ENCODE measurements at regions not wholly inside any gene's neighbourhood (a gene's known extent, or its start where the extent isn't known, plus 50 kb on each side); places are given as distances from the start of the nearest gene placed in this dataset.

DNA sequence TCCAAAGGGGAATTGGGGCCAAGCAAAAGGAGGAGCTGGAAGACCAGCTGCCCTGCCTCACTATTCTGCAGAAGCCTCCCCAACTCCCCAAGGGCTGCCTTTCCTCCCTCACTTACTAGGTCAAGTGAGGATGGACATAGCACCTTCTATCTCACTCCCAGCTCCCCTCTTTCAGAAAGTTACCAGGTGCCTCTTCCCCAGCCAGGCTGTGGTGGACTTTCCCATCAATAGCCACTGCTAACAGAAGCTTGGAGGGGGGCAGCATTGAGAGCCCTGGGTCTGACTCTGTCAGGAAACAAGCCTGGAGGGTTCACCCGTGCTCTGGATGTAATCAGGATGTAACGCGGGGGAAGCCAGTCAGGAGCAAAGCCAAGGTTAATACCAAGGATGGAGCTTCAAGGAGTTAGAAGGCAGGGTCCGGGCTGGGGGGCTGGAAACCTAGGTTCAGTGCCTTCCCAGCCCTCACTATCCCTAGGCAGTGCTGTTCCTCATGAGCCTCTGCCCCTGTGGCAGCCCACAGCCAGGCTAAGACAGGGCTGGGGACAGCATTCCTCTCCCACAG is 127.8 kb upstream of the NGF start (continued):
- TF ChIP-seq, protein P1, sequence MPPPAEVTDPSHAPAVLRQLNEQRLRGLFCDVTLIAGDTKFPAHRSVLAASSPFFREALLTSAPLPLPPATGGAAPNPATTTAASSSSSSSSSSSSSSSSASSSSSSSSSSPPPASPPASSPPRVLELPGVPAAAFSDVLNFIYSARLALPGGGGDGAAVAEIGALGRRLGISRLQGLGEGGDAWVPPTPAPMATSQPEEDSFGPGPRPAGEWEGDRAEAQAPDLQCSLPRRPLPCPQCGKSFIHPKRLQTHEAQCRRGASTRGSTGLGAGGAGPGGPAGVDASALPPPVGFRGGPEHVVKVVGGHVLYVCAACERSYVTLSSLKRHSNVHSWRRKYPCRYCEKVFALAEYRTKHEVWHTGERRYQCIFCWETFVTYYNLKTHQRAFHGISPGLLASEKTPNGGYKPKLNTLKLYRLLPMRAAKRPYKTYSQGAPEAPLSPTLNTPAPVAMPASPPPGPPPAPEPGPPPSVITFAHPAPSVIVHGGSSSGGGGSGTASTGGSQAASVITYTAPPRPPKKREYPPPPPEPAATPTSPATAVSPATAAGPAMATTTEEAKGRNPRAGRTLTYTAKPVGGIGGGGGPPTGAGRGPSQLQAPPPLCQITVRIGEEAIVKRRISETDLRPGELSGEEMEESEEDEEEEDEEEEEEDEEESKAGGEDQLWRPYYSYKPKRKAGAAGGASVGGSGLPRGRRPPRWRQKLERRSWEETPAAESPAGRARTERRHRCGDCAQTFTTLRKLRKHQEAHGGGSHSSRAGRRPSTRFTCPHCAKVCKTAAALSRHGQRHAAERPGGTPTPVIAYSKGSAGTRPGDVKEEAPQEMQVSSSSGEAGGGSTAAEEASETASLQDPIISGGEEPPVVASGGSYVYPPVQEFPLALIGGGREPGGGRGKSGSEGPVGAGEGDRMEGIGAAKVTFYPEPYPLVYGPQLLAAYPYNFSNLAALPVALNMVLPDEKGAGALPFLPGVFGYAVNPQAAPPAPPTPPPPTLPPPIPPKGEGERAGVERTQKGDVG (CRISPR knock-in tag; IDR thresholded peaks at IDR 0.05; ENCODE audit: borderline replicate concordance) = no peak
- TF ChIP-seq SMARCE1 (IDR thresholded peaks at IDR 0.05; ENCODE audit: borderline replicate concordance) = no peak
- no peak for TF ChIP-seq SYNCRIP (IDR thresholded peaks at IDR 0.05; ENCODE audit: insufficient read depth, low read depth, low read length)
- TF ChIP-seq SETDB1 (CRISPR knock-in tag; IDR thresholded peaks at IDR 0.05; ENCODE audit: borderline replicate concordance) = no peak
- TF ChIP-seq ZNF350 (CRISPR knock-in tag; IDR thresholded peaks at IDR 0.05; ENCODE audit: borderline replicate concordance, low read depth) = no peak

DNA sequence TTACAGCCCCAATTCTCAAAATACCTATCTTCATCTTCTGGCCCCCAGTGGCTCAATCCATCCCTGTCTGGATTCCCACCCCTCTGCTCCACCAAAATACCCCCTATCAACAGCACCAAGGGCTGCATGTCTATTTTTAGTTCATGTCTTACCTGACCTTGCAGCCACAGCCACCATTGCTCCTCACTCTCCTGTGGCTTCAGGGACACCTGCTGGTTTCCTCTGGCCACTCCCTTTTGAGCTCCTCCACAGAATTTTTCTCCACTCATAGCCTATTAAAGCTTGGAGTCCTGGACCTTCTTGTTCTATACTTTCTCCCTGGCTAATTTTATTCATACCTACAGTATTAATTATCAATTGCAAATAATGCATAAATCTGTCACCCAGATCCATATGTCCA is 125.3 kb upstream of the NGF start:
- no peak for TF ChIP-seq SOX6 (IDR thresholded peaks at IDR 0.05)
- no peak for TF ChIP-seq SOX6 (CRISPR knock-in tag; IDR thresholded peaks at IDR 0.05)
- TF ChIP-seq ZNF460 (CRISPR knock-in tag; IDR thresholded peaks at IDR 0.05; ENCODE audit: borderline replicate concordance) = no peak
- TF ChIP-seq SPEN (CRISPR knock-in tag; IDR thresholded peaks at IDR 0.05; ENCODE audit: low read depth) = no peak
- TF ChIP-seq PAWR (CRISPR knock-in tag; IDR thresholded peaks at IDR 0.05; ENCODE audit: borderline replicate concordance) = no peak
- no peak for TF ChIP-seq NFIB (CRISPR knock-in tag; IDR thresholded peaks at IDR 0.05; ENCODE audit: borderline replicate concordance)
- TF ChIP-seq, protein P2, sequence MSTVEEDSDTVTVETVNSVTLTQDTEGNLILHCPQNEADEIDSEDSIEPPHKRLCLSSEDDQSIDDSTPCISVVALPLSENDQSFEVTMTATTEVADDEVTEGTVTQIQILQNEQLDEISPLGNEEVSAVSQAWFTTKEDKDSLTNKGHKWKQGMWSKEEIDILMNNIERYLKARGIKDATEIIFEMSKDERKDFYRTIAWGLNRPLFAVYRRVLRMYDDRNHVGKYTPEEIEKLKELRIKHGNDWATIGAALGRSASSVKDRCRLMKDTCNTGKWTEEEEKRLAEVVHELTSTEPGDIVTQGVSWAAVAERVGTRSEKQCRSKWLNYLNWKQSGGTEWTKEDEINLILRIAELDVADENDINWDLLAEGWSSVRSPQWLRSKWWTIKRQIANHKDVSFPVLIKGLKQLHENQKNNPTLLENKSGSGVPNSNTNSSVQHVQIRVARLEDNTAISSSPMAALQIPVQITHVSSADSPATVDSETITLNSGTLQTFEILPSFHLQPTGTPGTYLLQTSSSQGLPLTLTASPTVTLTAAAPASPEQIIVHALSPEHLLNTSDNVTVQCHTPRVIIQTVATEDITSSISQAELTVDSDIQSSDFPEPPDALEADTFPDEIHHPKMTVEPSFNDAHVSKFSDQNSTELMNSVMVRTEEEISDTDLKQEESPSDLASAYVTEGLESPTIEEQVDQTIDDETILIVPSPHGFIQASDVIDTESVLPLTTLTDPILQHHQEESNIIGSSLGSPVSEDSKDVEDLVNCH (CRISPR knock-in tag; IDR thresholded peaks at IDR 0.05) = no peak
- no peak for TF ChIP-seq ZNF335 (CRISPR knock-in tag; IDR thresholded peaks at IDR 0.05)
- no peak for TF ChIP-seq GLI4 (CRISPR knock-in tag; IDR thresholded peaks at IDR 0.05; ENCODE audit: borderline replicate concordance)
- TF ChIP-seq KDM3A (CRISPR knock-in tag; IDR thresholded peaks at IDR 0.05; ENCODE audit: low read depth) = no peak
- TF ChIP-seq, protein P3, sequence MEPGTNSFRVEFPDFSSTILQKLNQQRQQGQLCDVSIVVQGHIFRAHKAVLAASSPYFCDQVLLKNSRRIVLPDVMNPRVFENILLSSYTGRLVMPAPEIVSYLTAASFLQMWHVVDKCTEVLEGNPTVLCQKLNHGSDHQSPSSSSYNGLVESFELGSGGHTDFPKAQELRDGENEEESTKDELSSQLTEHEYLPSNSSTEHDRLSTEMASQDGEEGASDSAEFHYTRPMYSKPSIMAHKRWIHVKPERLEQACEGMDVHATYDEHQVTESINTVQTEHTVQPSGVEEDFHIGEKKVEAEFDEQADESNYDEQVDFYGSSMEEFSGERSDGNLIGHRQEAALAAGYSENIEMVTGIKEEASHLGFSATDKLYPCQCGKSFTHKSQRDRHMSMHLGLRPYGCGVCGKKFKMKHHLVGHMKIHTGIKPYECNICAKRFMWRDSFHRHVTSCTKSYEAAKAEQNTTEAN (CRISPR knock-in tag; conservative IDR thresholded peaks at IDR 0.05) = no peak
- no TSS peak for BruUV-seq (replicated peaks)

More for the DNA sequence above, 125.3 kb upstream of the NGF start:
- FAIRE-seq (no peak), DNase-seq (ENCODE audit: low spot score) (no peak), ATAC-seq (no peak)
- H3K27ac ChIP-seq (ENCODE audit: extremely low read length, insufficient read depth, low read length) = no peak overlapping the region
- H3K27me3 ChIP-seq (ENCODE audit: control insufficient read depth in 1 of 2, insufficient read depth in 2 of 2, low read length in 2 of 2) = no peaks in the 10 kb centered on the region
- no peaks in the 10 kb centered on the region for H3K36me3 ChIP-seq (replicated peaks in 1 of 2; ENCODE audit: control insufficient read depth in 1 of 2, insufficient read depth in 2 of 2, low read length in 2 of 2)
- ChIA-PET CTCF (ENCODE audit: low intra/inter-chr PET ratio, low total read pairs) (no interaction called here), POLR2A (no interaction called here)
- no peak overlapping the region for H3K4me3 ChIP-seq (replicated peaks in 1 of 3; ENCODE audit: insufficient read depth in 1 of 3, low read depth in 2 of 3, low read length in 3 of 3)
- no peaks in the 10 kb centered on the region for H4K20me1 ChIP-seq (ENCODE audit: insufficient read depth, low read length)
- no peaks in the 10 kb centered on the region for H3K9me3 ChIP-seq (ENCODE audit: low read length)
- H2AFZ ChIP-seq (ENCODE audit: low read length) = no peak overlapping the region
- intact Hi-C loops (cut with micrococcal nuclease; ENCODE audit: unreplicated experiment) (no loop called here), in situ Hi-C loops (cut with HindIII; ENCODE audit: extremely low pct_ligation_motif_present, low pct_unique_long_range_greater_than_20kb) (no loop called here)
- no peaks in the 10 kb centered on the region for H3K4me1 ChIP-seq (ENCODE audit: insufficient read depth, low read length)
- H3K79me2 ChIP-seq (ENCODE audit: insufficient read depth, low read length) = no peaks in the 10 kb centered on the region
- H3K4me2 ChIP-seq (ENCODE audit: low read depth, low read length) = no peak overlapping the region
- H3K9ac ChIP-seq (ENCODE audit: insufficient read depth, low read depth, low read length) = no peak overlapping the region

Data from HepG2 (cell line).